Endothelial cell of hepatic sinusoid (primary cell): ENCODE measurements at regions not wholly inside any gene's neighbourhood (a gene's known extent, or its start where the extent isn't known, plus 50 kb on each side); places are given as distances from the start of the nearest gene placed in this dataset.

Source experiments
- in situ Hi-C: cut with HindIII; loops from 2 replicates; pipeline ENCODE4 v1.10.0; 2017; ENCODE audit warnings: low sequenced_read_pairs

GRCh38 chr21:27094184-27094948 is 127.5 kb upstream of the ADAMTS5 start:
- in situ Hi-C loops = no loop called here

GRCh38 chr21:27086630-27087029 is 119.7 kb upstream of the ADAMTS5 start:
- in situ Hi-C loops = no loop called here

- in situ Hi-C loops = no loop called here
Measured at GRCh38 chr21:27086186-27086585, 119.3 kb upstream of the ADAMTS5 start.

DNA sequence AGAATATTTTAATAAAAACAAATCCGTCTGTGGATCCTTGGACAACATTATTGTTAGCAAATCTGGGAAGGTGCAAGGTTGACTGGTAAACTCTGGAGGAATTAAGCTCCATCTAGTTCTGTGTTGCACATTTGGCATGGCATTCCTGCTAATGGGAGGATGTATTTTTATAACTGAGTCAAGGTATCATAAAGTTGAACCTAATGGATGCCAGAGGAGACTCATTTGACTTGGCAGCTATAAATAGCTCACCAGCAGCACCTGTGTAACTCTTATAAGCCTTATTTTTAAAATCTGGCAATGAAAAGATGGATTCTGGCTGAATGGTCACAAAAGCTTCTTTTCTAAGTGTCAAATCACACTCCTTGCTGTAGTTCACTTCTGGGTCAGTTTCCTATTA is 118.5 kb upstream of the ADAMTS5 start:
- in situ Hi-C loops = no loop called here

- in situ Hi-C loops = no loop called here
Measured at GRCh38 chr21:27083144-27083543, 116.3 kb upstream of the ADAMTS5 start.

DNA sequence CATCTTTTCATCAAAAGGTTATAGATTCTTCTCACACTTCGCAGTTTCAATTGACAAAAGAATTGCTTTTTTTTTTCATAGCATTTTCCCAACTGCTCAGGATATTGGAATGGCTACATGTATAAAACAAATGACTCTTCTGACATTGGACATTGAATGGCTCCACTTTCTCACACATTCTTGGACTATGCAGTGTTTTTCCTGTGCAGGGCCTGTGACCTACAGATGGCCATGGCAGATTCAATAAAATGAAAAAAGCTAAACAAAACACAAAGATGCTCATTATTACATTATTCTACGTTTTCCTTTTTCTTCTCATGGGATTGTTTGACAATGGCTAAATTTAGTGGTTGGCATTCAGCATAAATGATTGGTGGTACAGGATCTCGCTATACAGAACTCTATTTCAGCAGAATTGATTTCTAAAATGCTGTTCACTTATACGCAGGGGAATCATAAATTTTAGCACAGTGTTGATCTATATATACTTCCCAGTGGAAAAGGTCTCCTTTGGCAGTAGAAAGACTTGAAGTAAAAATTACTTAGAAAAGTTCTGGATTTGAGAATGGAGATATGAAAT is 115.6 kb upstream of the ADAMTS5 start:
- in situ Hi-C loops = no loop called here

DNA sequence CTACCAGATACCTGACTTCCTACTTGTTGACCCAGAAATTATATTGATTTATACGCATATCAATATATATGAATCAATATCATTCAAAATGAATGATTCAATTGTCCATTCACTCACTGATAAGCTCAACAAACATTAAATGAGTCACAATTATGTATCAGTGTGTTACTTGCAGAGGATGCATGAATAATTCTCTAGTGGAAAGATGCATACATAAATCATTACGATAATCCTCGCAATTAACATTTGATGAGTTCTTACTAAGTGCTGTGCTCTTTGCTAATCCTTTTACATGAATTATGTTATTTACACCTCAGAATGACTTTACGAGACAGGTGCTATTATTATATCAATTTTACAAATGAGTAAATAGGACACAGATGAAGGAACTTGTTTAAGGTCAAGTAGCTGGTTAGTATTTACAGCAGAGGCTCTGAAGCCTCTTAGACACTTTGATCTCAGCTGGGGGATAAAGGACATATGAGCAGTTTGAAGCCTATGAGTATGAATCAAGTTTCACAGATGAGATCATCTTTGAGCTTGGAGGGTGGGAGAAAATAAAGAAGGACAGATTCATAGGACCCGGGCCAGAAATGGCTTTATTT is 112.8 kb upstream of the ADAMTS5 start:
- in situ Hi-C loops = no loop called here

DNA sequence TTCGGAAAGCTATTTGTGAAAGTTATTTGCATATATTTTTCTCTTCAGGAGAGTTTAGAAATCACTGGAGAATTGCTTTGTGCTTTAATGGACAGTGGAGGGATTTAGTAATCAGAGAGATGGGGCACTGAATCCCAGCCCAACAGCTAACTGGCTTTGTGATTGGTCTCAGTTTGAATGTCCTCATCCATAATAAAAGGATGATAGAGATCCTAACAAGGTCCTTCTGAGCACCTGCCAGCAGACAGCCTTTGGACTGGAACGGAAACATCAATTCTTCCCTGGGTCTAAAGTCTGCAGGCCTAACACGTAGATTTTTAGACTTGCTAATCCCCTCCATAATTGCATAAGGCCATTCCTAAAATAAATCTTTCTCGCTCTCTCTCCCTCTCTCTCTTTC is 112.0 kb upstream of the ADAMTS5 start:
- in situ Hi-C loops = no loop called here

DNA sequence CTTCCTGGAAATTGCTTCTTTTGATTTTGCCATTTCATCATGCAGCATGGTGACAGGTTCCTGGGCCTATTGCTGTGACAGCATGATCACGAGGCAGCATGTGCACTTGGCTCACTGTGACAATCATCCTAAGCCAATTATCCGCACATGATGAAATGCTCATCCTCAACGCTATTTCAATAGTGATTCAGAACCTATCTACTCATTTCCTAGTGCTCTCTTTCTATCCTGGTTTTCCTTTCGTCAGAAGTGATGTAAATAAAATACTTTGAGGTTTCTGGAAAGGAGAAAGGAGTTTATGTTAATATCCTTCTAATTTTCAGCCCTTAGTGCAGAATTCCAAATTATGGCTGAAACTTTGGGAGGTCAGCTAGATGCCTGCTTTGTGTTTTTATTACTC is 110.6 kb upstream of the ADAMTS5 start:
- in situ Hi-C loops = no loop called here

DNA sequence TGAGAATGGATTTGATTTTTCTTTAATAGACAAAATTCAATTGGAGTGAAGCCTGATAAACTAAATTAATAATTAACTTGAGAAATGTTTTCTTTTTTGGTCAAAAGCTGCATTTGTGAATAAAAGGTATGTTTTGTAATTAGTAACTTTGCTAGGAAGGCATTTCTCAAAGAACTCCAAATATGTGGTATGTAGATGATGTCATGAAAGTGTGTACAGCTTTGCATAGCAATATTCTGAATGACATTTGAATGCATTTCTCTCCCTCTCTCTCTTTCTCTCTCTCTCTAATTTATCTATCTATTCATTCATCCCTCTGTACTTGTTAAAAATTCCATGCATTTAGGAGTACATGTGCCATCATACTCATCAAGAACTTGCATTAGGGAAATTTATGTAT is 109.1 kb upstream of the ADAMTS5 start:
- in situ Hi-C loops = no loop called here

GRCh38 chr21:27070861-27071670 is 104.2 kb upstream of the ADAMTS5 start:
- in situ Hi-C loops = no loop called here

DNA sequence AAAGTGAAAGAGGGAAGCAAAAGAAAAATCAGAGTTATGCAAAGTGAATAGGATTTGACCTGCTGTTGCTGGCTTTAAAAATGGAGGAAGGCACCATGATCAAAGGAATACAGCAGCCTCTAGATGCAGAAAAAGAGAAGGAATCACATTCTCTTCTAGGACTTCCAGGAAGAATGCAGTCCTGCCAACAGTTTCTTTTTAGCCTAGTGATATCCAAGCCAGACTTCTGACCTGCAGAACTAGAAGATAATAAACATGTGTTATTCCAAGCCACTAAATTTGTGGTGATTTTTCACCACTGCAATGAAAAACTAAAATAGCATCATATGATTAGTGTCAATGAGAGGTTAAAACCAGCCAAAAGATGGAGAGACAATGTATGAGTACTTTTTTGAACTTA is 101.9 kb upstream of the ADAMTS5 start:
- in situ Hi-C loops = no loop called here

- in situ Hi-C loops = no loop called here
Measured at GRCh38 chr21:27067226-27067625, 100.3 kb upstream of the ADAMTS5 start.

DNA sequence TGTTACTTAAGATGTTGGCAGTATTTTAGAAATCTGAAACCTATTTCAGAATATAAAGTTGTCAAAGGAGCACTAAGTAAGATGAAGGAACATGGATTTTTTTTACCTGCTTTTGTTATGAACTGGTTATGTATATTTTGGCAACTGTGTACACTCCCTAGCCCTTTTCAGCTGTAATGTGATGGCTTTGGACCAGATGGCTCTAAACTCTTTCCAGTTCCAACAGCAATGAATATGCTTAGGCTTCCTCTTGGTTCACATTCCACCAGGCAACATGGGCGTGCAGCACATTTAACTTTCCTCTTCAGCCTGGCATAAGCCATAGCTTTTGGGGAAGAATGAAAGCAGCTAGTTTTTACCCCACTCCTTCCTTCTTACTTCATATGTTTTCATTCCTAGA is 95.6 kb upstream of the ADAMTS5 start:
- in situ Hi-C loops = no loop called here

GRCh38 chr21:27061770-27062169 is 94.9 kb upstream of the ADAMTS5 start:
- in situ Hi-C loops = no loop called here

DNA sequence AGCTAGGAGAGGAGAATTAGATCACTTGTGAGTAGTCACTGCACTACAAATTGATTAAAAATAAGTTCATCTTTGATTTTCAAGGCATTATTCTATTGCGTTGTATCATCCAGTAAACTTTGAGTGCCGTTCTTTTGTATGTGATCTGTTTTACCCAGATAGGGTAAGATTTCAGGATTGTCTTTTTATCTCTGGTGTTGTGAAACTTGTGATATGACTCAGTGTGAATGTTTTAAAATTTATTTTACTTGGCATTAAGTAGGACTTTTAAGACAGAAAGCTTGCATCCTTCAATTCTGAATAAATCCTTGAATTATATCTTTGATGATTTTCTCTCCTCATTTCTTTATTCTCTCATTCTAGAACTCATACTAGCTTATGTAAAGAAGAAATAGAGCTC is 93.3 kb upstream of the ADAMTS5 start:
- in situ Hi-C loops = no loop called here

DNA sequence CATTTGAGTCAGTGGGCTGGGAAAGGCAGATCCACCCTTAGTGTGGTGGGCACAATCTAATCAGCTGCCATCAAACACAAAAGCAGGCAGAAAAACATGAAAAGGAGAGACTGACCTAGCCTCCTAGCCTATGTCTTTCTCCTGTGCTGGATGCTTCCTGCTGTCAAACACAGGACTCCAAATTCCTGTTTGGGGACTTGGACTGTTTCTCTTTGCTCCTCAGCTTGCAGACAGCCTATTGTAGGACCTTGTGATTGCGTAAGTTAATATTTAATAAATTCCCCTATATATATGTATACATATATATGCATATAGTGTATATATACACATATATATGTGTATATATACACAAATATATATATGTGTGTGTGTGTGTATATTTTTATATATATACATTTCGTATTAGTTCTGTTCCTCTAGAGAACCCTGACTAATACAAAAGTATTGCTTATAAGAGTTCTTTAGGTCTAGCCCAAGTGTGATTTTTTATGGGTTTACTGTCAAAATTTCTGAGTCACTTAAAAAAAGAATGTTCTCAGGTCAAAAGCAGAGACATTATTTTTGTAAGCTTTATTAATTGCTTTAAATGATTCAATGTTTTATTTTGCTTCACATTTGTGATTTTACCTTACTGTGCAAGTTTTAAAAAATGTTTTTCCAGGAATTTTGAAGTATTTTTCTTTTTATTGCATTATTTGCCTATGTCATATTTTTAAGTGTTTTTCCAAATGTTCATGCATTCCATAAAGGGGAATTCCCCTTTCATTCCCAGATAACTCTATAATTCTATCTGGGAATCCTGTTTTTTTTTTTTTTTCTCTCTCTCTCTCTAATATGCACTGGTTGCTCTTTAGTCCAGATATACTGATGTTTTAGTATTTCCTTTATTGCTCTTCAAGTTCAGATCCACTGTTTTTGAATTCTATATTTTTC is 92.1 kb upstream of the ADAMTS5 start:
- in situ Hi-C loops = no loop called here

DNA sequence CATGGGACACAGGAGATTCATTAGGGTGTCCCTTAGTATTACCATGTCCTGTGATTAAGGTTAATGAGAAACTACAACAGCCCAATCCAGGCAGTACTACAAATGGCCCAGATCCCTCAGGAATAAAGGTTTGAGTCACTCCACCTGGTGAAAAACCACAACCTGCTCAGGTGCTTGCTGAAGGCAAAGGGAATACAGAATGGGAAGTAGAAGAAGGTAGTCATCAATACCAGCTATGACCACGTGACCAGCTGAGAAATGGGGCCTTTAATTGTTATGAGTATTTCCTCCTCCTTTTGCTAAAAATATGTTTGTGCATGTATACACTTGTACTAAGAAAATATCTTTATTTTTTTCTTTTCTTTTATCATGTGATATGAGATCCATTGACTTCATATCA is 91.1 kb upstream of the ADAMTS5 start:
- in situ Hi-C loops = no loop called here

DNA sequence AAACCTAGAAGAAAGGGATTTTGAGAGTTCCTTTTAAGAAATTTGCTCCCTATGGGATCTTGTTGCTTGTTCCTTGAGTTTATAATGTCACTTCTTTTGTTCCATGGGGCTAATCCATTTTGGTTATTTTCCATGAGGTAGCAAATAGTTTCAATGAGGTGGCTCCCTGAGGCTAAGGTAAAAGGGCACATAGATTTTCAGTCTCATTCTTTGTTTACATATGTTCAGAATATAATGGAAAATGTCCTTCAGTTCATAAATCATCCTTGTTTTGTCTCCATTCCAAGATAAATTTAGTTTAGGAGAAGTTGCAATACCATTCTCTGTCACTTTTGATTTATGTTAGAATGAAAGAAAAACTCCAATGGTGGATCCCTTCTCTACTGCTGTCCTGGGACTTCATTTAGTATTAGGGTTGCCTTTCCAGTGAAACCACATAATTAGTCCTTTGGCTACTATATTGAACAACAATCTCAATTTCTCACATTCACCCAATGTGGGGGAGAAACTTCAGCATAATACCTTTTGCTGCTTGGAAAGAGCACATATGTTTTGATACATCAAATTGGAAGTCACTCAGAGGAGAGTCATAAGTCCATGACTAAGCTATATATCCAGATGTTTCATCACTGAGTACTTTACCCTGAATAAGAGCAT is 80.9 kb upstream of the ADAMTS5 start:
- in situ Hi-C loops = no loop called here

GRCh38 chr21:27047283-27047657 is 80.4 kb upstream of the ADAMTS5 start:
- in situ Hi-C loops = no loop called here
